Esophagus (tissue), 2 donors: ENCODE measurements at regions not wholly inside any gene's neighbourhood (a gene's known extent, or its start where the extent isn't known, plus 50 kb on each side); places are given as distances from the start of the nearest gene placed in this dataset.

Experiments
- H3K27ac ChIP-seq, 2 donors: one replicate each; pipeline ENCODE4 v1.5.1; 2013; ENCODE audit warnings: low read depth in 2 of 2, mild to moderate bottlenecking in 2 of 2, inconsistent platforms in 1 of 2, low read length in 1 of 2, moderate library complexity in 1 of 2
- H3K27me3 ChIP-seq, 2 donors: one replicate each; pipeline ENCODE4 v1.6.1; 2013; ENCODE audit warnings: low read length in 2 of 2, control low read depth in 1 of 2, mild to moderate bottlenecking in 1 of 2; ENCODE audit not compliant: insufficient read depth in 2 of 2, control insufficient read depth in 1 of 2
- H3K36me3 ChIP-seq, 2 donors: one replicate each; pipeline ENCODE4 v1.6.1; 2013; ENCODE audit warnings: low read length in 1 of 2; ENCODE audit not compliant: control insufficient read depth in 2 of 2, insufficient read depth in 2 of 2
- H3K4me1 ChIP-seq, 2 donors: one replicate each; pipeline ENCODE4 v1.6.1; 2013; ENCODE audit warnings: low read length in 1 of 2; ENCODE audit not compliant: control insufficient read depth in 2 of 2, insufficient read depth in 2 of 2
- H3K4me3 ChIP-seq, 2 donors: one replicate each; pipeline ENCODE4 v1.5.1; 2013; ENCODE audit warnings: low read length in 2 of 2, mild to moderate bottlenecking in 2 of 2, low read depth in 1 of 2, moderate library complexity in 1 of 2
- H3K9me3 ChIP-seq, 2 donors: one replicate each; pipeline ENCODE4 v1.6.1; 2013; ENCODE audit warnings: mild to moderate bottlenecking in 2 of 2, low read depth in 1 of 2, low read length in 1 of 2, moderate library complexity in 1 of 2; ENCODE audit not compliant: control insufficient read depth in 2 of 2, insufficient read depth in 1 of 2
- WGBS, 2 donors: extraction: QIAGEN DNeasy Blood & Tissue Kit; methylation state at CpG; one replicate each; pipeline ENCODE4 v1.1.7; 2013; 5-methylcytosine and 5-hydroxymethylcytosine counted together
- donor health status: healthy with polysubstance abuse.
- donor health status: Bipolar disorder and iron deficiency.

- H3K36me3 ChIP-seq, result no peaks in the 10 kb centered on the region
- H3K27ac ChIP-seq, result no peak overlapping the region
- WGBS, 2 donors, result 90 to 92% methylated on average over 3 of the region's 3 CpGs
- no peaks in the 10 kb centered on the region for H3K27me3 ChIP-seq
- H3K4me1 ChIP-seq, result no peaks in the 10 kb centered on the region
- H3K4me3 ChIP-seq, result no peak overlapping the region
- H3K9me3 ChIP-seq, result no peaks in the 10 kb centered on the region
These were observed 307.5 kb upstream of the UBE2E2 start for GRCh38 chr3:22895671-22896070.

GRCh38 chr3:22898558-22898957, 304.6 kb upstream of the UBE2E2 start:
- H3K9me3 ChIP-seq, result peaks cover 0 to 2% of the 10 kb centered on the region in 2 donors
- no peak overlapping the region for H3K27ac ChIP-seq
- H3K4me1 ChIP-seq, result no peaks in the 10 kb centered on the region
- H3K4me3 ChIP-seq, result no peak overlapping the region
- 95 to 100% methylated on average over 1 of the region's 1 CpG for WGBS, 2 donors
- H3K27me3 ChIP-seq, result no peaks in the 10 kb centered on the region
- H3K36me3 ChIP-seq, result no peaks in the 10 kb centered on the region

GRCh38 chr3:22899441-22899840, 303.7 kb upstream of the UBE2E2 start:
- H3K27ac ChIP-seq, result no peak overlapping the region
- no peaks in the 10 kb centered on the region for H3K27me3 ChIP-seq
- H3K9me3 ChIP-seq, result peaks cover 0 to 2% of the 10 kb centered on the region in 2 donors
- H3K4me3 ChIP-seq, result no peak overlapping the region
- no peaks in the 10 kb centered on the region for H3K4me1 ChIP-seq
- WGBS, 2 donors, result 81 to 85% methylated on average over 4 of the region's 4 CpGs
- no peaks in the 10 kb centered on the region for H3K36me3 ChIP-seq

- Histone ChIP-seq H3K36me3 (no peaks in the 10 kb centered on the region), H3K27me3 (no peaks in the 10 kb centered on the region), H3K4me3 (no peak overlapping the region), H3K4me1 (no peaks in the 10 kb centered on the region), H3K27ac (no peak overlapping the region), H3K9me3 (peaks cover 0 to 2% of the 10 kb centered on the region in 2 donors)
- WGBS, 2 donors, result 81 to 82% methylated on average over 2 of the region's 2 CpGs
These were observed 302.8 kb upstream of the UBE2E2 start for GRCh38 chr3:22900296-22900695.

GRCh38 chr3:22901684-22902083, 301.4 kb upstream of the UBE2E2 start:
- H3K27ac ChIP-seq, result no peak overlapping the region
- H3K4me1 ChIP-seq, result no peaks in the 10 kb centered on the region
- H3K27me3 ChIP-seq, result no peaks in the 10 kb centered on the region
- H3K4me3 ChIP-seq, result no peak overlapping the region
- H3K9me3 ChIP-seq, result peaks cover 0 to 2% of the 10 kb centered on the region in 2 donors
- H3K36me3 ChIP-seq, result no peaks in the 10 kb centered on the region

GRCh38 chr3:22907161-22907780, 295.9 kb upstream of the UBE2E2 start:
- Histone ChIP-seq H3K4me3 (no peak overlapping the region), H3K9me3 (peaks cover 0 to 2% of the 10 kb centered on the region in 2 donors), H3K4me1 (no peaks in the 10 kb centered on the region), H3K36me3 (no peaks in the 10 kb centered on the region), H3K27ac (no peak overlapping the region), H3K27me3 (no peaks in the 10 kb centered on the region)
- 85 to 100% methylated on average over 1 of the region's 1 CpG for WGBS, 2 donors

- 71 to 85% methylated on average over 2 of the region's 2 CpGs for WGBS, 2 donors
- H3K27me3 ChIP-seq, result no peaks in the 10 kb centered on the region
These were observed 295.3 kb upstream of the UBE2E2 start for GRCh38 chr3:22907796-22908195.

GRCh38 chr3:22908989-22909507, 294.1 kb upstream of the UBE2E2 start:
- H3K4me3 ChIP-seq, result no peak overlapping the region
- H3K27me3 ChIP-seq, result no peaks in the 10 kb centered on the region
- 50 to 64% methylated on average over 3 of the region's 3 CpGs for WGBS, 2 donors
- H3K27ac ChIP-seq, result no peak overlapping the region
- H3K9me3 ChIP-seq, result no peaks in the 10 kb centered on the region
- no peaks in the 10 kb centered on the region for H3K36me3 ChIP-seq
- no peaks in the 10 kb centered on the region for H3K4me1 ChIP-seq

More at GRCh38 chr3:22907796-22908195, 295.3 kb upstream of the UBE2E2 start:
- Histone ChIP-seq H3K27ac (no peak overlapping the region), H3K9me3 (no peaks in the 10 kb centered on the region), H3K36me3 (no peaks in the 10 kb centered on the region), H3K4me3 (no peak overlapping the region), H3K4me1 (no peaks in the 10 kb centered on the region)

- H3K27ac ChIP-seq, result no peak overlapping the region
- H3K27me3 ChIP-seq, result no peaks in the 10 kb centered on the region
- WGBS, 2 donors, result 41 to 48% methylated on average over 2 of the region's 2 CpGs
- H3K36me3 ChIP-seq, result no peaks in the 10 kb centered on the region
- H3K9me3 ChIP-seq, result no peaks in the 10 kb centered on the region
- no peaks in the 10 kb centered on the region for H3K4me1 ChIP-seq
- no peak overlapping the region for H3K4me3 ChIP-seq
These were observed 286.2 kb upstream of the UBE2E2 start for GRCh38 chr3:22916933-22917332.

GRCh38 chr3:22920006-22920405, 283.1 kb upstream of the UBE2E2 start:
- Histone ChIP-seq H3K27me3 (no peaks in the 10 kb centered on the region), H3K36me3 (no peaks in the 10 kb centered on the region), H3K4me1 (no peaks in the 10 kb centered on the region), H3K4me3 (no peak overlapping the region), H3K9me3 (no peaks in the 10 kb centered on the region), H3K27ac (no peak overlapping the region)
- WGBS, 2 donors, result 68 to 70% methylated on average over 3 of the region's 3 CpGs
